Daoy (cell line): ENCODE measurements at regions not wholly inside any gene's neighbourhood (a gene's known extent, or its start where the extent isn't known, plus 50 kb on each side); places are given as distances from the start of the nearest gene placed in this dataset.
"Not testable (repeated sequence)": the region's sequence is repeated elsewhere in the genome, so short reads cannot be mapped to it uniquely, and the experiment has no call there.

ENCODE experiments used
- DNase-seq: peaks from one replicate; pipeline ENCODE4 v3.0.0-alpha.2; 2015; ENCODE audit warnings: low read depth

- no peak for DNase-seq
These were observed 412.1 kb downstream of the TMEM38B start for GRCh38 chr9:106106396-106106795.

GRCh38 chr9:106107716-106108115 lies 413.4 kb downstream of the TMEM38B start:
- DNase-seq: no peak

- not testable (repeated sequence) for DNase-seq
These were observed 415.4 kb downstream of the TMEM38B start for GRCh38 chr9:106109706-106110105.

- DNase-seq: no peak
These were observed 416.1 kb downstream of the TMEM38B start for GRCh38 chr9:106110483-106110882.

- no peak for DNase-seq
These were observed 416.8 kb downstream of the TMEM38B start for GRCh38 chr9:106111039-106111730.

- DNase-seq: no peak
These were observed 418.6 kb downstream of the TMEM38B start for GRCh38 chr9:106112935-106113334.

GRCh38 chr9:106119176-106119575 lies 424.8 kb downstream of the TMEM38B start:
- DNase-seq: no peak

- no peak for DNase-seq
These were observed 425.7 kb downstream of the TMEM38B start for GRCh38 chr9:106120071-106120470.

- no peak for DNase-seq
These were observed 433.4 kb downstream of the TMEM38B start for GRCh38 chr9:106127776-106128175.

GRCh38 chr9:106130374-106130773 lies 436.0 kb downstream of the TMEM38B start:
- DNase-seq: no peak

- no peak for DNase-seq
These were observed 449.4 kb downstream of the TMEM38B start for GRCh38 chr9:106143781-106144180.

- no peak for DNase-seq
These were observed 451.9 kb downstream of the TMEM38B start for GRCh38 chr9:106146066-106146840.

- DNase-seq: no peak
These were observed 452.5 kb downstream of the TMEM38B start for GRCh38 chr9:106146886-106147285.

- no peak for DNase-seq
These were observed 455.6 kb downstream of the TMEM38B start for GRCh38 chr9:106149956-106150355.

- no peak for DNase-seq
These were observed 462.1 kb downstream of the TMEM38B start for GRCh38 chr9:106156465-106156864.

GRCh38 chr9:106172265-106172664 lies 477.9 kb downstream of the TMEM38B start:
- DNase-seq: no peak

GRCh38 chr9:106174346-106174745 lies 480.0 kb downstream of the TMEM38B start:
- no peak for DNase-seq

GRCh38 chr9:106177216-106177615 lies 482.9 kb downstream of the TMEM38B start:
- no peak for DNase-seq

GRCh38 chr9:106179191-106179590 lies 484.9 kb downstream of the TMEM38B start:
- no peak for DNase-seq

- not testable (repeated sequence) for DNase-seq
These were observed 509.6 kb downstream of the TMEM38B start for GRCh38 chr9:106203815-106204516.

- no peak for DNase-seq
These were observed 513.0 kb downstream of the TMEM38B start for GRCh38 chr9:106207298-106207697.

- no peak for DNase-seq
These were observed 524.1 kb downstream of the TMEM38B start for GRCh38 chr9:106218427-106218826.

- DNase-seq: no peak
These were observed 524.5 kb downstream of the TMEM38B start for GRCh38 chr9:106218854-106219253.
